ENCODE measurements at regions not wholly inside any gene's neighbourhood (a gene's known extent, or its start where the extent isn't known, plus 50 kb on each side); places are given as distances from the start of the nearest gene placed in this dataset.

DNA sequence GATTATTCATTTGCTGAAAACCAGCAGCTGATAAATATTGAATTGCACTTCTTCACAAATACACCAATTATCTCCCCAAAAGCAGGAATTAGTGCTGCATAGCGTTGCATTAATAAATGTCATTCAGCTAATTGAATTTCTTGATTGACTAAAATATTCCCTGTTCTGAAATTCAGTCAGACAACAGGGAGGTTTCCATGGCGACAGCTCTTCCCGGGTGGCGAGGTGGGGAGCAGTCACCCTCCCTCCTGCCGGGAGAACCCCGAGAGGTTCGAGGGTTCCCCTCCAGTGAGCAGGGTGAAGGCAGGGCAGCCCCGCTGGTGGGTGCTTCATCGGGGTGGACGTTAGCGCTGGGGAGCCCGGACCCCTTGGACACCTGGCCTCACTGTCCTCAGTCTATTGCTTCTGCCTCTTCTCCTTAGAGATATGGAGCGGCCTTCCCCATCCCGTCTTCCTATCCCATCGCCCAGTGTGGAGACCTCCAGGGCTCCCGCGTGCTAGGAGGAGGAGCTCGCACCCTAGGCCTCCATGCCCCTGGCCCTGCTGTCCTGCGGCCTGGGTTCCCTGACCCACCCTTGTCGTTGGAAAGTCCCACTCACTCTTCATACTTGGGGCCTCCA, 983.5 kb downstream of the BRD1 start:
- TF ChIP-seq, protein P1, sequence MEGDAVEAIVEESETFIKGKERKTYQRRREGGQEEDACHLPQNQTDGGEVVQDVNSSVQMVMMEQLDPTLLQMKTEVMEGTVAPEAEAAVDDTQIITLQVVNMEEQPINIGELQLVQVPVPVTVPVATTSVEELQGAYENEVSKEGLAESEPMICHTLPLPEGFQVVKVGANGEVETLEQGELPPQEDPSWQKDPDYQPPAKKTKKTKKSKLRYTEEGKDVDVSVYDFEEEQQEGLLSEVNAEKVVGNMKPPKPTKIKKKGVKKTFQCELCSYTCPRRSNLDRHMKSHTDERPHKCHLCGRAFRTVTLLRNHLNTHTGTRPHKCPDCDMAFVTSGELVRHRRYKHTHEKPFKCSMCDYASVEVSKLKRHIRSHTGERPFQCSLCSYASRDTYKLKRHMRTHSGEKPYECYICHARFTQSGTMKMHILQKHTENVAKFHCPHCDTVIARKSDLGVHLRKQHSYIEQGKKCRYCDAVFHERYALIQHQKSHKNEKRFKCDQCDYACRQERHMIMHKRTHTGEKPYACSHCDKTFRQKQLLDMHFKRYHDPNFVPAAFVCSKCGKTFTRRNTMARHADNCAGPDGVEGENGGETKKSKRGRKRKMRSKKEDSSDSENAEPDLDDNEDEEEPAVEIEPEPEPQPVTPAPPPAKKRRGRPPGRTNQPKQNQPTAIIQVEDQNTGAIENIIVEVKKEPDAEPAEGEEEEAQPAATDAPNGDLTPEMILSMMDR (IDR thresholded peaks at IDR 0.05; ENCODE audit: control insufficient read depth, extremely low read depth, insufficient read depth): no peak
- no peak overlapping the region for H3K4me3 ChIP-seq (ENCODE audit: low read depth, low read length)

DNA sequence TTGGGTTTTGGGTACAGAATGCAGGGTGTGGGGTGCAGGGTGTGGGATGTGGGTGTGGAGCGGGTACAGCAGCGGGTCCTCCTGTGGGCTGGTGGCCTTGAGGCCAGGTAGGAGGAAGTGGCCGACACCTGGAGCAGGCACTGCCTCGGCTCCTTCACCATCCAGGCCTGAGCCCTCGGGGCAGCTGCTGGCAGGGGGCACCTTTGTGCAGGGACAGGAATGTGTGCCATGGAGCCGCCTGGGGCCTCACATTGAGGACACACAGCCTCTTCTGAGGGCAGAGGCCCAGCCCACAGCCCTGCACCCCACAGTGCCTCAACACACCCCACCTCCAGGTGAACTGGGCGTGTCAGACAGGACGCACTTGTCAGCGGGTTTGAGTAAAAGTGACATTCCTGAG, 984.0 kb downstream of the BRD1 start:
- H3K4me3 ChIP-seq (ENCODE audit: low read depth, low read length): no peak overlapping the region
- TF ChIP-seq, protein P1 (IDR thresholded peaks at IDR 0.05; ENCODE audit: control insufficient read depth, extremely low read depth, insufficient read depth): no peak
- no peak for DNase-seq (ENCODE audit: low read depth)

More for the DNA sequence above, 983.5 kb downstream of the BRD1 start:
- DNase-seq (ENCODE audit: low read depth): no peak

- H3K4me3 ChIP-seq (ENCODE audit: low read depth, low read length): no peak overlapping the region
- TF ChIP-seq, protein P1 (IDR thresholded peaks at IDR 0.05; ENCODE audit: control insufficient read depth, extremely low read depth, insufficient read depth): no peak
- no peak for DNase-seq (ENCODE audit: low read depth)
Observed at GRCh38 chr22:48842976-48843375, 984.7 kb downstream of the BRD1 start.

GRCh38 chr22:48842583-48842945, 985.1 kb downstream of the BRD1 start:
- TF ChIP-seq, protein P1 (IDR thresholded peaks at IDR 0.05; ENCODE audit: control insufficient read depth, extremely low read depth, insufficient read depth): no peak
- H3K4me3 ChIP-seq (ENCODE audit: low read depth, low read length): no peak overlapping the region
- no peak for DNase-seq (ENCODE audit: low read depth)

DNA sequence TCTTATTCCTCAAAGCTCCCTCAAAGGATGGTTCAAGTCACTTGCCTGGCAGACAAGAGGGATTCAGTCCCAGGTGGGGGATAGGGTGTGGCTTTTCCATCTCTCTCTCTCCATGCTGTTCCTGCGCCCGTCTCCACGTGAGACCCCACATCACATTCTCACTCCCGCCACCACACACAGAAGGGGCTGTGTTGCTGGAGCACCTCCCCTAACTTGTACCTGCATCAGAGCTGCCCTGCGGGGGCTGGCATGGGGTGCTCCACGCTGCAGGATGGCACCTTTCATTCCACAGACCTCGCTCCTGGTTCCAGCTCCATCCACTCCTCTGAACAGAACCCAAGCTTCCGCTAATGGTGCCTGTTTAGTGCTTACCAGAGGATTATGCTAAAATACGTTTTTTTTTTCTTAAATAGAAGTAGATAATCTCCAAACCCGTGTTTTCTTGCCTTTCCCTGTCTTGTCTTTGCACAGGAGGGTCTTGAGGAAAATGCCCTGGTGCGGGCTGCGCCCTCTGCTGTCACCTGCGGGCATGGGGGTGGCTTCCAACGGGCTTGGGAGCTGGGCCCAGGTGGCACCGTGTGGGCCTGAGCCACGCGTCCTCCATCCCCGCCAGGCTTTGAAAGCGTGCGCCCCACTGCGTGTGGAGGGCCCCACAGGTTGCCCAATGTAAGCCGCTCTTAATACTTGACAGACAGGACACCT, 985.6 kb downstream of the BRD1 start:
- DNase-seq (ENCODE audit: low read depth): no peak
- H3K4me3 ChIP-seq (ENCODE audit: low read depth, low read length): no peak overlapping the region
- TF ChIP-seq, protein P1 (IDR thresholded peaks at IDR 0.05; ENCODE audit: control insufficient read depth, extremely low read depth, insufficient read depth): 0 out of 2 replicates have a peak, but pooled peaks have one; percentile 21

GRCh38 chr22:48840112-48840949, 987.3 kb downstream of the BRD1 start:
- no peak for DNase-seq (ENCODE audit: low read depth)
- no peak overlapping the region for H3K4me3 ChIP-seq (ENCODE audit: low read depth, low read length)
- TF ChIP-seq, protein P1 (IDR thresholded peaks at IDR 0.05; ENCODE audit: control insufficient read depth, extremely low read depth, insufficient read depth): no peak
